ENCODE measurements at regions not wholly inside any gene's neighbourhood (a gene's known extent, or its start where the extent isn't known, plus 50 kb on each side); places are given as distances from the start of the nearest gene placed in this dataset.
A peak's percentile ranks its signal among the peaks of the same experiment; 100 is the strongest.

DNA sequence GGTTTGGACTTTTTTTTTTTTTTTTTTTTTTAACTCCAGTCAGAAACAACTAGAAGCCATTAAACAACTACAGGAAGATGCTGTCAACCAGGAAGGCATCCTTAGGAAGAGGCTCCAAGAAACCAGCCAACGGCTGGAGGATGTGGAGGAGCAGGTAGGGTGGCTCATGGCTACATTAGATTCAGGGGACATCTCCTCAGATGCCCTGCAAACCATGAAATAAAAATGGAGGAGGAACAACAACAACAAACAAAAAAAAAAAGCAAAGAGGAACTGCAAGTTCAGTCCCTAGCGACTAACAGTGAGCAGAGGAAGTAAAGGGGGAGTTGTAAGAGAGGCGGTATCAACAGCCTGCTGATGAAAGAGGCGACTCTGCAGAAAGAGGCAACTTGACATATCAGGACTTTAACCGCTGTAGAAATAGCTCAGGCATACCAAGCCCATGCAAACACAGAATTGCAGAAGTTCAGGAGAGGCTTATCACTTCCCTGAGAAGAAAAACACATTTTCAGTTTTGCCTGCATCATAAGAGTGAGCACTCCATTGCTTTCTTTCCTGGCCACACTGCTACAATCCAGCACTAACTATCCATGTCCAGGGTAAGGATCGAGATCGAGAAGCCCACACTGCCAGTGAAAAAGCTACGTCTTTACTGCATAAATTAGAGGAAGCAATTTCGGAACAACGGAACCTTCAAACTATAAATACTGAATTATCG, 103.5 kb upstream of the BCAT1 start:
- Histone ChIP-seq H4K20me1 (ENCODE audit: control insufficient read depth, extremely low read depth, insufficient read depth, low read length) (no peaks in the 10 kb centered on the region), H3K4me2 (ENCODE audit: extremely low read depth, insufficient read depth, low read length) (peak overlapping the region; percentile 64), H3K4me1 (ENCODE audit: control insufficient read depth, extremely low read depth, insufficient read depth, low read length) (peaks cover 2% of the 10 kb centered on the region), H2AFZ (ENCODE audit: low read length) (peak overlapping the region; percentile 41), H3K9me3 (ENCODE audit: control insufficient read depth, insufficient read depth, low read depth, low read length) (no peaks in the 10 kb centered on the region), H3K79me2 (ENCODE audit: control insufficient read depth, insufficient read depth, low read length) (no peaks in the 10 kb centered on the region), H3K27ac (ENCODE audit: insufficient read depth, low read length) (no peak overlapping the region), H3K36me3 (ENCODE audit: control insufficient read depth, insufficient read depth, low read length) (no peaks in the 10 kb centered on the region), H3K9ac (ENCODE audit: insufficient read depth, low read length) (no peak overlapping the region), H3K4me3 (replicated peaks in 1 of 4; ENCODE audit: control extremely low read depth in 1 of 4, insufficient read depth in 1 of 4, low read depth in 3 of 4, low read length in 4 of 4) (no peak overlapping the region), H3K27me3 (ENCODE audit: control insufficient read depth, insufficient read depth, low read length) (peaks cover 3% of the 10 kb centered on the region)
- TF ChIP-seq, protein P1, sequence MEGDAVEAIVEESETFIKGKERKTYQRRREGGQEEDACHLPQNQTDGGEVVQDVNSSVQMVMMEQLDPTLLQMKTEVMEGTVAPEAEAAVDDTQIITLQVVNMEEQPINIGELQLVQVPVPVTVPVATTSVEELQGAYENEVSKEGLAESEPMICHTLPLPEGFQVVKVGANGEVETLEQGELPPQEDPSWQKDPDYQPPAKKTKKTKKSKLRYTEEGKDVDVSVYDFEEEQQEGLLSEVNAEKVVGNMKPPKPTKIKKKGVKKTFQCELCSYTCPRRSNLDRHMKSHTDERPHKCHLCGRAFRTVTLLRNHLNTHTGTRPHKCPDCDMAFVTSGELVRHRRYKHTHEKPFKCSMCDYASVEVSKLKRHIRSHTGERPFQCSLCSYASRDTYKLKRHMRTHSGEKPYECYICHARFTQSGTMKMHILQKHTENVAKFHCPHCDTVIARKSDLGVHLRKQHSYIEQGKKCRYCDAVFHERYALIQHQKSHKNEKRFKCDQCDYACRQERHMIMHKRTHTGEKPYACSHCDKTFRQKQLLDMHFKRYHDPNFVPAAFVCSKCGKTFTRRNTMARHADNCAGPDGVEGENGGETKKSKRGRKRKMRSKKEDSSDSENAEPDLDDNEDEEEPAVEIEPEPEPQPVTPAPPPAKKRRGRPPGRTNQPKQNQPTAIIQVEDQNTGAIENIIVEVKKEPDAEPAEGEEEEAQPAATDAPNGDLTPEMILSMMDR (conservative IDR thresholded peaks at IDR 0.05 in 1 of 2, IDR thresholded peaks at IDR 0.05 in 1 of 2; ENCODE audit: low read depth in 1 of 2, low read length in 2 of 2), result no peak
- no peak for TF ChIP-seq EZH2 (IDR thresholded peaks at IDR 0.05; ENCODE audit: low read length, missing control alignments)
- no peak for DNase-seq (ENCODE audit: low read depth in 2 of 2)

DNA sequence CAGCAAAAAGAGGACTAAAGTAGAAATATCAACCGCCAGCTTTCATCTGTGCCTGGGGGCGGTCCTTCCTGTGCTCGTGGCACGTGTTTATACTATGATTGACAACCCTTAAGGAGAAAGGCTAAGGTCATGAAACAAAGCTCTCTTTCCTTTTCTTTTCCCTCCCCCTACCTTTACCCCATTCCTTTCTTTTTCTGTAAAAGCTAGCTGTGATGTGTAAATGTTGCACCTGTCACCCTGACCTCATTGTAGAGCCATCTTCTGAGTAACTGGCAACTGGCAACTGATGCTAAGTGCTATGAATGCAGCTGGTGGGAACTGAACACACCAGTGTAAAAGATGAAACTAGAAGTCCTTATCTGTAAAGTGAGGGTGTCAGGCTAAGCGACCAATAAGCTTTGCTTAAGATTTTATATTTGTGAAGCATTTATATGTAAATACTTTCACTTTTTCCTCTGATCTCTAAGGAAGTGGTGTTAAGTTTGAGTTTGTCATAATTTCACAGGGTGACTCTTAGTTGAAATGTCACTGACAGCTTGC, 102.8 kb upstream of the BCAT1 start:
- peaks cover 2% of the 10 kb centered on the region for H3K4me1 ChIP-seq (ENCODE audit: control insufficient read depth, extremely low read depth, insufficient read depth, low read length)
- H3K79me2 ChIP-seq (ENCODE audit: control insufficient read depth, insufficient read depth, low read length), result no peaks in the 10 kb centered on the region
- no peak overlapping the region for H3K4me2 ChIP-seq (ENCODE audit: extremely low read depth, insufficient read depth, low read length)
- no peak overlapping the region for H3K4me3 ChIP-seq (replicated peaks in 1 of 4; ENCODE audit: control extremely low read depth in 1 of 4, insufficient read depth in 1 of 4, low read depth in 3 of 4, low read length in 4 of 4)
- H4K20me1 ChIP-seq (ENCODE audit: control insufficient read depth, extremely low read depth, insufficient read depth, low read length), result no peaks in the 10 kb centered on the region
- no peaks in the 10 kb centered on the region for H3K36me3 ChIP-seq (ENCODE audit: control insufficient read depth, insufficient read depth, low read length)
- no peak overlapping the region for H3K27ac ChIP-seq (ENCODE audit: insufficient read depth, low read length)
- no peaks in the 10 kb centered on the region for H3K9me3 ChIP-seq (ENCODE audit: control insufficient read depth, insufficient read depth, low read depth, low read length)
- no peak overlapping the region for H2AFZ ChIP-seq (ENCODE audit: low read length)
- peaks cover 3% of the 10 kb centered on the region for H3K27me3 ChIP-seq (ENCODE audit: control insufficient read depth, insufficient read depth, low read length)
- no peak overlapping the region for H3K9ac ChIP-seq (ENCODE audit: insufficient read depth, low read length)
- no peak for TF ChIP-seq EZH2 (IDR thresholded peaks at IDR 0.05; ENCODE audit: low read length, missing control alignments)
- TF ChIP-seq, protein P1 (conservative IDR thresholded peaks at IDR 0.05 in 1 of 2, IDR thresholded peaks at IDR 0.05 in 1 of 2; ENCODE audit: low read depth in 1 of 2, low read length in 2 of 2), result no peak
- DNase-seq (ENCODE audit: low read depth in 2 of 2), result no peak

DNA sequence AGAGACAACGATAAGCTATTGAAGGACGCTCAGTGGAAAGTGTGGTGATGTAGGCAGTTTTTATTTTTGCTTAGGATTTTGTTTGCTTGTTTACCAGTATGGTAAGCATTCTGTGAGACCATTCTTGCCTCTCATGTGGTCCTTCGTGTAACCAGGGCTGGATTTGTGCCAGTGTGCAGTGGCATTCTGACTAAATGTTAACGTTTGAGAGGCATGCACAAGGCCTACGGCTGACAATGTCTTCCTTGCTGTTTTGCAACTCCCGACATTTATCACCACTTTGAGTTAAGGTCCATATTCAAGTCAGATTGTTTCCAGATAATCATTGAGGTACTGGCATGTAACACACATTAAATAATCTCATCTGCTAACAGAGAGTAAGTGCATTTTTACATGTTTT, 102.3 kb upstream of the BCAT1 start:
- no peak overlapping the region for H2AFZ ChIP-seq (ENCODE audit: low read length)
- no peak overlapping the region for H3K4me3 ChIP-seq (replicated peaks in 1 of 4; ENCODE audit: control extremely low read depth in 1 of 4, insufficient read depth in 1 of 4, low read depth in 3 of 4, low read length in 4 of 4)
- no peaks in the 10 kb centered on the region for H3K36me3 ChIP-seq (ENCODE audit: control insufficient read depth, insufficient read depth, low read length)
- H4K20me1 ChIP-seq (ENCODE audit: control insufficient read depth, extremely low read depth, insufficient read depth, low read length), result no peaks in the 10 kb centered on the region
- no peaks in the 10 kb centered on the region for H3K79me2 ChIP-seq (ENCODE audit: control insufficient read depth, insufficient read depth, low read length)
- no peak overlapping the region for H3K27ac ChIP-seq (ENCODE audit: insufficient read depth, low read length)
- H3K27me3 ChIP-seq (ENCODE audit: control insufficient read depth, insufficient read depth, low read length), result peaks cover 3% of the 10 kb centered on the region
- no peaks in the 10 kb centered on the region for H3K9me3 ChIP-seq (ENCODE audit: control insufficient read depth, insufficient read depth, low read depth, low read length)
- no peak for DNase-seq (ENCODE audit: low read depth in 2 of 2)
- no peak overlapping the region for H3K9ac ChIP-seq (ENCODE audit: insufficient read depth, low read length)
- peaks cover 2% of the 10 kb centered on the region for H3K4me1 ChIP-seq (ENCODE audit: control insufficient read depth, extremely low read depth, insufficient read depth, low read length)
- H3K4me2 ChIP-seq (ENCODE audit: extremely low read depth, insufficient read depth, low read length), result no peak overlapping the region
- TF ChIP-seq, protein P1 (conservative IDR thresholded peaks at IDR 0.05 in 1 of 2, IDR thresholded peaks at IDR 0.05 in 1 of 2; ENCODE audit: low read depth in 1 of 2, low read length in 2 of 2), result no peak
- TF ChIP-seq EZH2 (IDR thresholded peaks at IDR 0.05; ENCODE audit: low read length, missing control alignments), result no peak

Data from fibroblast of lung (primary cell).